ENCODE measurements at regions not wholly inside any gene's neighbourhood (a gene's known extent, or its start where the extent isn't known, plus 50 kb on each side); places are given as distances from the start of the nearest gene placed in this dataset.

DNA sequence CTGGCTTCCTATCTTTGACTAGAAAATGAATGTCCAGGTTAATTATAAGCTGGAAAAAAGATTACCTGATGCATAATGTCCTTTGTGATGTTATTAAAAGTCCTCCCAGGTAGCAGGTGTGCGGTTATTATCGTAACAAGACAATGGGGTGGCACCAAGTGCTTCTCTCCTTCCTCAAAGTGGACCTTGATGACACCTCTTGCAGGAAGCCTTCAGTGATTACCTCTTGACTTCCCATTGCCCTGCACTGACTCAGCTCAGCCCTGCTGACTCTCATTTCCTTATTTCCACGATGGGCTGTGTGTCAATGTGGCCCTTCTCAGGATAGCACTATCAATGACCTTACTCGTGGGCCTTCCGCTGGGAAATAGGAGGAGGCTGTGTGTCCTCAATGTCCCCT lies 477.4 kb upstream of the CCL2 start:
- Histone ChIP-seq H3K36me3 (no peaks in the 10 kb centered on the region), H3K27ac (no peak overlapping the region), H3K9me3 (no peaks in the 10 kb centered on the region), H3K4me1 (peaks cover 0 to 7% of the 10 kb centered on the region in 2 donors), H3K4me3 (replicated peaks in 1 of 3) (no peak overlapping the region), H3K27me3 (no peaks in the 10 kb centered on the region)
- no peak for TF ChIP-seq POLR2A (IDR thresholded peaks at IDR 0.05)
- TF ChIP-seq, protein P1, sequence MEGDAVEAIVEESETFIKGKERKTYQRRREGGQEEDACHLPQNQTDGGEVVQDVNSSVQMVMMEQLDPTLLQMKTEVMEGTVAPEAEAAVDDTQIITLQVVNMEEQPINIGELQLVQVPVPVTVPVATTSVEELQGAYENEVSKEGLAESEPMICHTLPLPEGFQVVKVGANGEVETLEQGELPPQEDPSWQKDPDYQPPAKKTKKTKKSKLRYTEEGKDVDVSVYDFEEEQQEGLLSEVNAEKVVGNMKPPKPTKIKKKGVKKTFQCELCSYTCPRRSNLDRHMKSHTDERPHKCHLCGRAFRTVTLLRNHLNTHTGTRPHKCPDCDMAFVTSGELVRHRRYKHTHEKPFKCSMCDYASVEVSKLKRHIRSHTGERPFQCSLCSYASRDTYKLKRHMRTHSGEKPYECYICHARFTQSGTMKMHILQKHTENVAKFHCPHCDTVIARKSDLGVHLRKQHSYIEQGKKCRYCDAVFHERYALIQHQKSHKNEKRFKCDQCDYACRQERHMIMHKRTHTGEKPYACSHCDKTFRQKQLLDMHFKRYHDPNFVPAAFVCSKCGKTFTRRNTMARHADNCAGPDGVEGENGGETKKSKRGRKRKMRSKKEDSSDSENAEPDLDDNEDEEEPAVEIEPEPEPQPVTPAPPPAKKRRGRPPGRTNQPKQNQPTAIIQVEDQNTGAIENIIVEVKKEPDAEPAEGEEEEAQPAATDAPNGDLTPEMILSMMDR (IDR thresholded peaks at IDR 0.05), result no peak
- 82% methylated on average over 5 of the region's 5 CpGs for WGBS, 2 donors
- intact Hi-C loops (cut with DNase I), result loop anchor here (10.0 kb wide), 1 partner anchor 367 kb away; no protein-coding TSS in a partner anchor
- no peak for DNase-seq

DNA sequence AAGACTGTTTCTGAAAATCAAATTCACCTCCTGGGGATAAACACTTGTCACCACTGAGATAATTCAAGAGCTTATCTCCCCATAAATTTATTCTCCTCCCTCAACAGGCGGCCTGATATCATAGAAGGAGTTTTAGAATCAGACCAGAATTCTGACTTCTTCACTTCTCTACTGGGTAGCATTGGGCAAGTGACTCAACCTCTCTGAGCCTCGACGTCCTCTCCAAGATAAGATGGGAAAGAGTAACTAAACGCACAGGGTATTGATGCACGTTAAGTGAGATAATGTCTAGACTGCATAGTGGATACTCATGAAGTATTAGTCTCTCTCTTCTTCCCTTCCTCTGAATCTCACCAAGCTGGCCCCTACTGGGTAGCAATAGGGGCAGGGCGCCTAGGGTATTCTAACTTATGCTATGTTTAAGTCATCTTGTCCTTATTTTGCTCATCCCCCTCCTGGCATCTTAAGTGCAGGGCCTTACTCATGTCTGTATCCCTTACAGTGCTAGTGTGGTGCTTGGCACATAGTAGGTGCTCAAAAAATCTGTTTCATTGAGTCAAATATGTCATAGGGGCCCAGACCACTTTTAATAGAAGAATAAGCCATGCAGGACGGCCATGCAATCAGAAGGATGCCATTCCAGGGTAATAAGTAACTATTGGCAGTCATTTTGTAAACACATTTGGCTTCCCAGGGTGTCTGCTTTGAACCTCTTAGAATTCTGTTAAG lies 476.4 kb upstream of the CCL2 start:
- Histone ChIP-seq H3K4me3 (replicated peaks in 1 of 3) (no peak overlapping the region), H3K27me3 (no peaks in the 10 kb centered on the region), H3K9me3 (no peaks in the 10 kb centered on the region), H3K4me1 (peaks cover 0 to 7% of the 10 kb centered on the region in 2 donors), H3K36me3 (no peaks in the 10 kb centered on the region), H3K27ac (no peak overlapping the region)
- WGBS, 2 donors, result 71 to 75% methylated on average over 7 of the region's 7 CpGs
- intact Hi-C loops (cut with DNase I), result loop anchor here (10.0 kb wide), 1 partner anchor 366 kb away; no protein-coding TSS in a partner anchor
- no peak for TF ChIP-seq POLR2A (IDR thresholded peaks at IDR 0.05)
- TF ChIP-seq, protein P1 (IDR thresholded peaks at IDR 0.05), result no peak
- DNase-seq, result no peak

DNA sequence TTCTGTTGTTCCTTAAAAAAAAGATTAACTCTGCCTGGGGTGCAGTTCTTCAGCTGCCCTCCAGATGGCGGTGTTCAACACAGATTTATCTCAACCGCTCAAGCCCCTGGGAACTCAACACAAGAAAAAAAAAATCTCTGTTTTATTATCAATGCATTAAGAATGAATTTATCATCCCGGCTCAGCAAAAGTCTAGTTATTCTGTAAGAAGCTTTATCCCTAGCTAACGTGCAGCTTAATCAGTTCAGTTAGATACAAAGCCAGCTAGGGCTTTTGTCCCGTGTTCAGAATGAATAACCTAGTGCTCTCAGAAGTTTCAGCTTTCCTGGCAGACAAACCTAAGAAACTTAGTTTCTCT lies 475.9 kb upstream of the CCL2 start:
- H3K4me3 ChIP-seq (replicated peaks in 1 of 3), result no peak overlapping the region
- no peaks in the 10 kb centered on the region for H3K36me3 ChIP-seq
- TF ChIP-seq, protein P1 (IDR thresholded peaks at IDR 0.05), result peak; percentile 75 to 98 (median 94)
- TF ChIP-seq POLR2A (IDR thresholded peaks at IDR 0.05), result no peak
- WGBS, 2 donors, result 3 to 5% methylated on average over 5 of the region's 5 CpGs
- peaks cover 0 to 7% of the 10 kb centered on the region in 2 donors for H3K4me1 ChIP-seq
- peak; percentile 32 to 44 for DNase-seq
- no peak overlapping the region for H3K27ac ChIP-seq
- intact Hi-C loops (cut with DNase I), result loop anchor here (10.0 kb wide), 1 partner anchor 366 kb away; no protein-coding TSS in a partner anchor
- H3K27me3 ChIP-seq, result no peaks in the 10 kb centered on the region
- no peaks in the 10 kb centered on the region for H3K9me3 ChIP-seq

DNA sequence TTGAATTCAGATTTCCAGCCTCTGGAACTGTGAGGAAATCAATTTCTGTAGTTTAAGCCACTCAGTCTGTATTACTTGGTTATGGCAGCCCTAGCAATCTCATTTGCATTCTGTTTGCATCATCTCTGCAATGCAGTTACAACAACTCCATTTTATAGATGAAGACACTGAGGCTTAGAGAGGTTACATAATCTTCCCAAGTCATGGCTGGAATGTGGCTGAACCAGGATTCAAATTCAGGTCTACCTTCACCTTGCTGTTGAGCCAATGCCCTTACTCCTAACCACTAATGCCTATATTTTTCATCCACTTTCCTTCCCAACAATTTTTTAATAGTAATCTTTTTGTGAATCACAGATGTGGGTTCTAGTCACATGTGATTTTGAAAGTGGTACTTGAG lies 469.8 kb upstream of the CCL2 start:
- Histone ChIP-seq H3K4me1 (peaks cover 0 to 7% of the 10 kb centered on the region in 2 donors), H3K27me3 (no peaks in the 10 kb centered on the region), H3K36me3 (no peaks in the 10 kb centered on the region), H3K4me3 (replicated peaks in 1 of 3) (no peak overlapping the region), H3K9me3 (no peaks in the 10 kb centered on the region), H3K27ac (no peak overlapping the region)
- TF ChIP-seq, protein P1 (IDR thresholded peaks at IDR 0.05), result no peak
- no peak for TF ChIP-seq POLR2A (IDR thresholded peaks at IDR 0.05)
- DNase-seq, result no peak
- intact Hi-C loops (cut with DNase I), result no loop called here

DNA sequence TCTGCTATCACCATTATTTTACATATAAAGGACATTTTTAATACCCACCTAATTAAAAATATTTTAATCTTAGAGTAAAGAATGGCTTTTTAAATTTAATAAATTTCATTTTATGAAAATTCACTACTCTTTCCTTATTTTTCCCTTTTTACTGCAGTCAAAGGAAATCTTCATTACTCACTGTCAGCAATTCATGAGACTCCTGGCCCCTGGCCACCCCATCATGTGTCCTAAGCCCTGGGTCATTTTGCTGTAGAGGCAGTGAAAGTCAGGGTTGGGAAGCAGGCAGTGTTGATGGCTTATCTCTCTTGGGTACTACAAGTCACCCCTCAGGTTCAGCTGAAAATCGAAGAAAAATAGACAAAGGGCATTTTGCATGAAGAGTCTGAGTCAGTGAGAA lies 468.6 kb upstream of the CCL2 start:
- H3K27ac ChIP-seq, result no peak overlapping the region
- no peak for TF ChIP-seq POLR2A (IDR thresholded peaks at IDR 0.05)
- TF ChIP-seq, protein P1 (IDR thresholded peaks at IDR 0.05), result no peak
- H3K27me3 ChIP-seq, result no peaks in the 10 kb centered on the region
- intact Hi-C loops (cut with DNase I), result no loop called here
- no peak overlapping the region for H3K4me3 ChIP-seq (replicated peaks in 1 of 3)
- H3K36me3 ChIP-seq, result no peaks in the 10 kb centered on the region
- DNase-seq, result peak; percentile 3 to 5
- H3K4me1 ChIP-seq, result no peaks in the 10 kb centered on the region
- WGBS, 2 donors, result 65 to 90% methylated on average over 1 of the region's 1 CpG
- H3K9me3 ChIP-seq, result no peaks in the 10 kb centered on the region
